Neutrophil (primary cell): ENCODE measurements at regions not wholly inside any gene's neighbourhood (a gene's known extent, or its start where the extent isn't known, plus 50 kb on each side); places are given as distances from the start of the nearest gene placed in this dataset.

Source experiments
- H3K27ac ChIP-seq: fragments of 200-600 bp; sonication (generic); 2 replicates; pipeline ENCODE4 v1.5.1; 2016; ENCODE audit warnings: mild to moderate bottlenecking, moderate library complexity
- H3K27me3 ChIP-seq: fragments of 200-600 bp; sonication (generic); 2 replicates; pipeline ENCODE4 v1.6.0; 2016; ENCODE audit warnings: mild to moderate bottlenecking
- H3K36me3 ChIP-seq: fragments of 200-600 bp; sonication (generic); 2 replicates; pipeline ENCODE4 v1.5.1; 2017
- H3K4me1 ChIP-seq, 2 experiments: fragments of 200-600 bp in 1 of 2; sonication (generic) in 1 of 2; 1 replicate in 1 of 2; 2 replicates in 1 of 2; pipeline versions ENCODE4 v1.5.1 to v1.6.1; 2013 to 2016; ENCODE audit warnings: low read depth in 1 of 2, low read length in 1 of 2, mild to moderate bottlenecking in 1 of 2, moderate library complexity in 1 of 2; ENCODE audit not compliant: control insufficient read depth in 1 of 2, insufficient read depth in 1 of 2
- H3K4me3 ChIP-seq, 2 experiments: fragments of 200-600 bp in 1 of 2; sonication (generic) in 1 of 2; 1 replicate in 1 of 2; 2 replicates in 1 of 2; pipeline ENCODE4 v1.5.1; 2013 to 2016; ENCODE audit warnings: low read depth in 1 of 2, low read length in 1 of 2, mild to moderate bottlenecking in 1 of 2, moderate library complexity in 1 of 2
- H3K9me3 ChIP-seq: fragments of 200-600 bp; sonication (generic); 2 replicates; pipeline ENCODE4 v1.5.1; 2016
- TF ChIP-seq, protein P1 (sequence below): fragments of 200-600 bp; sonication (generic); IDR thresholded peaks from 2 replicates; pipeline ENCODE4 v1.5.1; 2016; ENCODE audit warnings: antibody characterized with exemption

DNA sequence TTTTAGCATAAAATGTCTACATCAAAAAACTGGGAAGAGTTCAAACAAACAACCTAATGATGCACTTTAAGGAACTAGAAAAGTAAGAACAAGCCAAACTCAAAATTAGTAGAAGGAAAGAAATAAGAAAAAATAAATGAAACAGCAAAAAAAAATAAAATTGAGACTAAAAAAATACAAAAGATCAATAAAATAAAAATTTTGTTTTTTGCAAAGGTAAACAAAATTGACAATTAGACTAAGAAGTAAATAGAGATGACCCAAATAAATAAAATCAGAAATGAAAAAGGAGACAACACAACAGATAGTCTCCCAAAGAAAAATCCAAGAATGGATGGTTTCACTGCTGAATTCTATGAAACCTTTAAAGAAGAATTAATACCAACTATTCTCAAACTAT lies 89.6 kb upstream of the MME start:
- Histone ChIP-seq H3K9me3 (no peaks in the 10 kb centered on the region), H3K27me3 (no peaks in the 10 kb centered on the region), H3K4me1 (peaks cover 14% of the 10 kb centered on the region in 2 experiments), H3K36me3 (no peaks in the 10 kb centered on the region), H3K4me3 (no peak overlapping the region), H3K27ac (no peak overlapping the region)
- TF ChIP-seq, protein P1, sequence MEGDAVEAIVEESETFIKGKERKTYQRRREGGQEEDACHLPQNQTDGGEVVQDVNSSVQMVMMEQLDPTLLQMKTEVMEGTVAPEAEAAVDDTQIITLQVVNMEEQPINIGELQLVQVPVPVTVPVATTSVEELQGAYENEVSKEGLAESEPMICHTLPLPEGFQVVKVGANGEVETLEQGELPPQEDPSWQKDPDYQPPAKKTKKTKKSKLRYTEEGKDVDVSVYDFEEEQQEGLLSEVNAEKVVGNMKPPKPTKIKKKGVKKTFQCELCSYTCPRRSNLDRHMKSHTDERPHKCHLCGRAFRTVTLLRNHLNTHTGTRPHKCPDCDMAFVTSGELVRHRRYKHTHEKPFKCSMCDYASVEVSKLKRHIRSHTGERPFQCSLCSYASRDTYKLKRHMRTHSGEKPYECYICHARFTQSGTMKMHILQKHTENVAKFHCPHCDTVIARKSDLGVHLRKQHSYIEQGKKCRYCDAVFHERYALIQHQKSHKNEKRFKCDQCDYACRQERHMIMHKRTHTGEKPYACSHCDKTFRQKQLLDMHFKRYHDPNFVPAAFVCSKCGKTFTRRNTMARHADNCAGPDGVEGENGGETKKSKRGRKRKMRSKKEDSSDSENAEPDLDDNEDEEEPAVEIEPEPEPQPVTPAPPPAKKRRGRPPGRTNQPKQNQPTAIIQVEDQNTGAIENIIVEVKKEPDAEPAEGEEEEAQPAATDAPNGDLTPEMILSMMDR = no peak

DNA sequence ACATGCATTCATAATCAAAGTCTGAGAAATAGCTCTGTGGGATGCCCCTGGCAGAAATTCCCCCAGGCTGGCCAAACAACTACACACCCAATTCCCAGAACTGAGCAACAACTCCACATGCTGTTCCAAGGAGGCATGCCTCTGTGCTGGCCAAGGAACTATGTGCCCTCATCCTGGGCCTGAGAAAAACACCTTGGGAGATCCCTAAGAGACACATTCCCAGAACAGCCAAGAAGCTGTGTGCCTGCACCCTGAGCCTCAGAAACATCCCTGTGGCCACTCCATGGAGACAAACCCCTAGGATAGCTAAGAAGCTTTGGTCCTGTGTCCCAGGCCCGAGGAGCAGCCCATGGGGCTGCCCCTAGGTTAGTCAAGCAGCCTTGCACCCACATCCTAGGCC lies 92.3 kb upstream of the MME start:
- no peak overlapping the region for H3K27ac ChIP-seq
- H3K4me1 ChIP-seq = no peaks in the 10 kb centered on the region
- H3K9me3 ChIP-seq = no peaks in the 10 kb centered on the region
- no peaks in the 10 kb centered on the region for H3K27me3 ChIP-seq
- TF ChIP-seq, protein P1 = no peak
- H3K36me3 ChIP-seq = no peaks in the 10 kb centered on the region
- no peak overlapping the region for H3K4me3 ChIP-seq

DNA sequence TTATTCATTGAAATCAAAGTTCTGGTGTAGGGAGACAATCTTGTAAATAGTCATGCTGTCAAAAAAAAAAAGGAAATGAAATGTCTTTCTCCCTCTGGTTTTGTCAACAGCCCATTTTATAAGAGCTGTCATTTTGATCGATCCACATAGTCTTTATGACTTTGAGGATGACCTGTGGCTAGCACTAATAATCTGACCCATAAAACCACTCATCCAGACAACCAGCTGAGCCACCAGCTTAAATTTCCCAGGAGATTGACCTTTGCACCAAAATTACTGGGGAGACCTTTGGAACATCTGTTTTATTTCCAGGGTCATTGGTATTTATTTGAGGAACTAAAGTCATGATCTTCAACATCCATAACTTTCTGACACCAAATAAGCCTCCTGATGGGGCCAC lies 98.5 kb upstream of the MME start:
- Histone ChIP-seq H3K36me3 (no peaks in the 10 kb centered on the region), H3K9me3 (no peaks in the 10 kb centered on the region), H3K27me3 (no peaks in the 10 kb centered on the region), H3K4me3 (no peak overlapping the region), H3K4me1 (peaks cover 25 to 30% of the 10 kb centered on the region in 2 experiments), H3K27ac (no peak overlapping the region)
- TF ChIP-seq, protein P1 = no peak

GRCh38 chr3:154981201-154981600 lies 98.9 kb upstream of the MME start:
- Histone ChIP-seq H3K9me3 (no peaks in the 10 kb centered on the region), H3K4me1 (peaks cover 29 to 35% of the 10 kb centered on the region in 2 experiments), H3K27ac (no peak overlapping the region), H3K36me3 (no peaks in the 10 kb centered on the region), H3K4me3 (no peak overlapping the region), H3K27me3 (no peaks in the 10 kb centered on the region)
- TF ChIP-seq, protein P1 = no peak

GRCh38 chr3:154979331-154979730 lies 100.8 kb upstream of the MME start:
- TF ChIP-seq, protein P1 = no peak
- Histone ChIP-seq H3K9me3 (no peaks in the 10 kb centered on the region), H3K36me3 (no peaks in the 10 kb centered on the region), H3K27ac (peak overlapping the region; percentile 83), H3K4me1 (peaks cover 37 to 52% of the 10 kb centered on the region in 2 experiments), H3K27me3 (no peaks in the 10 kb centered on the region), H3K4me3 (no peak overlapping the region)

DNA sequence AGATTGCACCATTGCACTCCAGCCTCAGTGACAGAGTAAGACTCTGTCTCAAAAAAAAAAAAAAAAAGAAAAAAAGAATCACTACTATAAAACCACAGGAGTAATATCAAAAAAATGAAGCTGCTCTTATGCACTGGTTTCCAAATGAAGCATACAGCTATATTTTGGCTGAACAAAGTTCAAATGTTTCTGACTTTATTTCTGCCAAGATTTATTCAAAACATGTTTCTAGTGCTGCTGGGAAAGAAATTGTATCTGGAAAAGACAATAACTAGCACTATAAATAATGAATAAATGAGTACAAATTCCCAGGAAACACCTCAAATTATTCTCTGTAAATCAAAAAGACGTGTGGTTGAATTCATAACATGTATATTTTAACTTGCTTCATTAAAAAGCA lies 102.5 kb upstream of the MME start:
- Histone ChIP-seq H3K27ac (peak overlapping the region; percentile 83), H3K4me1 (peaks cover 46 to 68% of the 10 kb centered on the region in 2 experiments), H3K36me3 (no peaks in the 10 kb centered on the region)

More for the DNA sequence above, 102.5 kb upstream of the MME start:
- peak overlapping the region in 1 of 2 experiments; percentile 36 for H3K4me3 ChIP-seq
- no peaks in the 10 kb centered on the region for H3K27me3 ChIP-seq
- H3K9me3 ChIP-seq = no peaks in the 10 kb centered on the region
- TF ChIP-seq, protein P1 = no peak
